Muscle of leg (tissue), 3 donors: ENCODE measurements at regions not wholly inside any gene's neighbourhood (a gene's known extent, or its start where the extent isn't known, plus 50 kb on each side); places are given as distances from the start of the nearest gene placed in this dataset.
"Not testable (repeated sequence)": the region's sequence is repeated elsewhere in the genome, so short reads cannot be mapped to it uniquely, and the experiment has no call there.

Source experiments
- DNase-seq: peaks from one replicate; pipeline ENCODE4 v3.0.0; 2013
- H3K27ac ChIP-seq: one replicate; pipeline ENCODE4 v1.5.1; 2013; ENCODE audit warnings: mild to moderate bottlenecking, low read length, control low read depth
- H3K27me3 ChIP-seq: one replicate; pipeline ENCODE4 v1.6.1; 2013; ENCODE audit warnings: low read length; ENCODE audit not compliant: control insufficient read depth, insufficient read depth
- H3K36me3 ChIP-seq: one replicate; pipeline ENCODE4 v1.6.1; 2013; ENCODE audit warnings: low read length; ENCODE audit not compliant: control insufficient read depth, insufficient read depth
- H3K4me1 ChIP-seq: one replicate; pipeline ENCODE4 v1.6.1; 2013; ENCODE audit warnings: low read length; ENCODE audit not compliant: control insufficient read depth, insufficient read depth
- H3K4me3 ChIP-seq: one replicate; pipeline ENCODE4 v1.5.1; 2013; ENCODE audit warnings: low read length, control low read depth
- H3K9me3 ChIP-seq: replicated peaks from 2 replicates; pipeline ENCODE4 v1.6.1; 2013; ENCODE audit warnings: low read depth, low read length; ENCODE audit not compliant: control insufficient read depth
- WGBS: methylation state at CpG from one replicate; pipeline ENCODE4 v1.1.5; 2013; ENCODE audit warnings: missing lambda C conversion rate; ENCODE audit not compliant: insufficient coverage; 5-methylcytosine and 5-hydroxymethylcytosine counted together

- H3K36me3 ChIP-seq, H3K4me3 ChIP-seq, DNase-seq, H3K27me3 ChIP-seq, H3K4me1 ChIP-seq, H3K27ac ChIP-seq: not testable (repeated sequence)
- WGBS, result 80% methylated on average over 7 of the region's 14 CpGs
- H3K9me3 ChIP-seq, result peaks cover 15% of the 10 kb centered on the region
Observed at GRCh38 chr16:35169324-35169723, 1709.9 kb downstream of the TP53TG3F start.

DNA sequence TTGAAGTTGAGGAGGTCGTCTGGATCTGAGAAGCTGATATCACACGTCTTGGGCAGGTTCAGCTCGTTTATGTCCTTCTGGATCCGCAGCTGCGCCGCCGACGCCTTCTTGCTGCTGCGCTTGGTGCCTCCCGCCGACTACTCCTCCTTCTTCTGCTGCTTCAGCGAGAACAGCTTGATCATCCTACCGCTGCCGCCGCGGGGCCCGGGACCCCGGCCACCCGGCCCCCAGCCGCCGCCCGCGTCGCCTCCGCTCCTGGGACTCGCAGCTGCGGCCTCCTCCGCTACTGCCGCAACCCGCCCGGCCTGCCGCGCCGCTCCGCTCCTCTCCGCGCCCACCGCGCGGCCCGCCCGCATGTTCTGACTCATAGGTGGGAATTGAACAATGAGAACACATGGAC, 1710.6 kb downstream of the TP53TG3F start:
- H3K4me1 ChIP-seq, H3K4me3 ChIP-seq, H3K27me3 ChIP-seq, DNase-seq, H3K36me3 ChIP-seq, H3K27ac ChIP-seq: not testable (repeated sequence)
- peaks cover 18% of the 10 kb centered on the region for H3K9me3 ChIP-seq
- WGBS, result 74% methylated on average over 20 of the region's 42 CpGs

GRCh38 chr16:35170610-35171009, 1711.2 kb downstream of the TP53TG3F start:
- no CpG with 5 or more reads among the region's 3 CpGs for WGBS
- H3K4me1 ChIP-seq, result no peaks in the 10 kb centered on the region
- peaks cover 18% of the 10 kb centered on the region for H3K9me3 ChIP-seq
- H3K36me3 ChIP-seq, result no peaks in the 10 kb centered on the region
- no peak overlapping the region for H3K4me3 ChIP-seq
- no peaks in the 10 kb centered on the region for H3K27me3 ChIP-seq
- DNase-seq, result no peak
- no peak overlapping the region for H3K27ac ChIP-seq

DNA sequence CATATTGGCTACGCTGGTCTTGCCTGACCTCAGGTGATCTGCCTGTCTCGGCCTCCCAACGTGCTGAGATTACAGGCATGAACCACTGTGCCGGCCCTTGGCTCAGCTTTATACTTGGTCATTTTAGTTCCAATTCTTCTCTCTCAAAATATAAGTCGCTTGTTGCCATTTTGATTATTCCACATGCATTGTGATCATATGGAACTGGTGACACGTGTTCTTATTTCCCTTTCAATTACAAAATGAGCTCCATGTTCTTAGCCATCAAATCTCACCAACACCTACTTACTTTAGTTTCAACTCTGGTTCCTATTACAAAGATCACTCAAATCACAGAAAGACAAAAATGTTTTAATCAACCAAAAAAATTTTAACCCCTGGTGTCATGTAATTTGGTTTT, 1711.7 kb downstream of the TP53TG3F start:
- peaks cover 18% of the 10 kb centered on the region for H3K9me3 ChIP-seq
- H3K27ac ChIP-seq, result no peak overlapping the region
- H3K4me1 ChIP-seq, result no peaks in the 10 kb centered on the region
- no peak overlapping the region for H3K4me3 ChIP-seq
- no peaks in the 10 kb centered on the region for H3K27me3 ChIP-seq
- no peak for DNase-seq
- no peaks in the 10 kb centered on the region for H3K36me3 ChIP-seq
- 77% methylated on average over 5 of the region's 6 CpGs for WGBS

DNA sequence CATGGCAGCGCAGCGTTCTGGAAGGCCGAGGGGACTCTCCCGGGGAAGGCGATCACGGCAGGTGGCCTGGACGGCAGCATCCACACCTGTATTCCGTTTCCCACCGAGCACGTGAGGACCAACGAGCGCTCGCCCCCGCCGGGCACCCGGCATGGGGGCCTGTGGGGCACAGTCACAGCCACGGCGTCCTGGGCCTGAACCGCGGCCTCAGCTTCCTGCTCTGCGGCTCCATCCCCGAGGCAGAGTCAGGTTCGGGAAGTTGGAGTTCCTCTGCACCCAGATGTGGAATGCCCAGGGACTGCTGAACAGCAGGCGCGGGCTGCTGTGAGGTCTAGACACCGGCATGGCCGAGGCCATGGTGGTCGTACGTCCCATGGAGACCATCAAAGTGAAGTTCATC, 1713.9 kb downstream of the TP53TG3F start:
- Histone ChIP-seq H3K36me3 (no peaks in the 10 kb centered on the region), H3K9me3 (peaks cover 32% of the 10 kb centered on the region), H3K27ac (no peak overlapping the region), H3K4me3 (no peak overlapping the region), H3K27me3 (no peaks in the 10 kb centered on the region), H3K4me1 (no peaks in the 10 kb centered on the region)
- no peak for DNase-seq
- WGBS, result 88% methylated on average over 23 of the region's 29 CpGs

GRCh38 chr16:35174016-35174415, 1714.6 kb downstream of the TP53TG3F start:
- peaks cover 32% of the 10 kb centered on the region for H3K9me3 ChIP-seq
- no peaks in the 10 kb centered on the region for H3K36me3 ChIP-seq
- no peak overlapping the region for H3K4me3 ChIP-seq
- H3K27ac ChIP-seq, result no peak overlapping the region
- no peaks in the 10 kb centered on the region for H3K4me1 ChIP-seq
- H3K27me3 ChIP-seq, result no peaks in the 10 kb centered on the region
- DNase-seq, result no peak
- whole genome bisulfite sequencing, result 95% methylated on average over 4 of the region's 4 CpGs

DNA sequence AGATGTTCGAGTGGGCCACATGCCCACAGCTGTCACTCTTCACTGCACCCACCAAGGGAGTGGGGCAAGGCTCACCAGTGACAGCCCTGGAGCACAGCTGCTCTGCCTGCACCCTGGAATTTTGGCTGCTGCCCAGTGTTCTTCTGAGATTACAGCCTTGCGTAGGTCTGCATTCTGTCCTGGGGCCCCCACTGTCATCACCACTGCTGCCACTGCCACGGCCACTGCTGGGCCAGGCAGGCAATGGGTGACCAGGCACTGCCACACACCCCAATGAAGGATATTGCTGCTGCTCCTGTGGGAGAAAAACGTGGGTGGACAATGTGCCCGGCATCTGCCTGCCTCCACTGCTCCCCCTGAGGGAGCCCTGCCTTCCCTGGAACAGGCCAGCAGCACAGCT, 1717.0 kb downstream of the TP53TG3F start:
- WGBS, result 69% methylated on average over 5 of the region's 5 CpGs
- no peak overlapping the region for H3K27ac ChIP-seq
- H3K36me3 ChIP-seq, result no peaks in the 10 kb centered on the region
- no peak for DNase-seq
- H3K9me3 ChIP-seq, result peaks cover 36% of the 10 kb centered on the region
- H3K4me1 ChIP-seq, result no peaks in the 10 kb centered on the region
- H3K4me3 ChIP-seq, result no peak overlapping the region
- H3K27me3 ChIP-seq, result no peaks in the 10 kb centered on the region

GRCh38 chr16:35177851-35178250, 1718.4 kb downstream of the TP53TG3F start:
- peaks cover 50% of the 10 kb centered on the region for H3K9me3 ChIP-seq
- no peaks in the 10 kb centered on the region for H3K4me1 ChIP-seq

DNA sequence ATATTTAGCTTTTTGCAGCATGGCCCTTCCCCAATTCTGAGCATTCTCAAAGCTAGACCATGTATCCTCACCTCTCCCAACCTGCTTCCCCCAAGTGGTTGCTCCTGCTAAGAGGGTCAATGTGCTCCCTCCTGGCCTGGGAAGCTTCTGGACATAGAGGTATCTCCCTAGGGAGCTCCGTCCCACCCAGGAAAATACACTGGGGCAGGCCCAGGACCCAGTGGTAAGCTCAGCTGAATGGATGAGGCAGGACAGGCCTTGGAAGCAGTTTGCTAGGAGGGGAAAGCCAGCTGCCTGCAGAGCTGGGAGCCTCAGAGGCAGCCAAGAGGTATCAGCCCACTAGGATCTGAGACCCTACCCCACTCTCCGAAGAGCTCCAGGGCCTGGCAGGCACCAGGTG, 1721.6 kb downstream of the TP53TG3F start:
- WGBS, result 75% methylated on average over 2 of the region's 2 CpGs
- H3K27me3 ChIP-seq, result no peaks in the 10 kb centered on the region
- H3K4me3 ChIP-seq, result no peak overlapping the region
- no peak overlapping the region for H3K27ac ChIP-seq
- no peak for DNase-seq
- H3K9me3 ChIP-seq, result peaks cover 59% of the 10 kb centered on the region
- H3K36me3 ChIP-seq, result no peaks in the 10 kb centered on the region
- no peaks in the 10 kb centered on the region for H3K4me1 ChIP-seq

More at GRCh38 chr16:35177851-35178250, 1718.4 kb downstream of the TP53TG3F start:
- Histone ChIP-seq H3K27me3 (no peaks in the 10 kb centered on the region), H3K27ac (no peak overlapping the region), H3K36me3 (no peaks in the 10 kb centered on the region), H3K4me3 (no peak overlapping the region)
- WGBS, result 100% methylated on average over 1 of the region's 2 CpGs
- DNase-seq, result no peak

- no peaks in the 10 kb centered on the region for H3K27me3 ChIP-seq
- no peaks in the 10 kb centered on the region for H3K4me1 ChIP-seq
- H3K27ac ChIP-seq, result no peak overlapping the region
- H3K4me3 ChIP-seq, result no peak overlapping the region
- H3K36me3 ChIP-seq, result no peaks in the 10 kb centered on the region
- WGBS, result 46% methylated on average over 3 of the region's 6 CpGs
- no peak for DNase-seq
- H3K9me3 ChIP-seq, result peaks cover 61% of the 10 kb centered on the region
Observed at GRCh38 chr16:35181422-35182030, 1722.1 kb downstream of the TP53TG3F start.

- H3K27me3 ChIP-seq, result no peaks in the 10 kb centered on the region
- DNase-seq, result no peak
- no peaks in the 10 kb centered on the region for H3K36me3 ChIP-seq
- H3K4me3 ChIP-seq, result no peak overlapping the region
- peaks cover 59% of the 10 kb centered on the region for H3K9me3 ChIP-seq
- H3K4me1 ChIP-seq, result no peaks in the 10 kb centered on the region
- H3K27ac ChIP-seq, result no peak overlapping the region
Observed at GRCh38 chr16:35182043-35182677, 1722.7 kb downstream of the TP53TG3F start.
